ENCODE measurements at regions not wholly inside any gene's neighbourhood (a gene's known extent, or its start where the extent isn't known, plus 50 kb on each side); places are given as distances from the start of the nearest gene placed in this dataset.

DNA sequence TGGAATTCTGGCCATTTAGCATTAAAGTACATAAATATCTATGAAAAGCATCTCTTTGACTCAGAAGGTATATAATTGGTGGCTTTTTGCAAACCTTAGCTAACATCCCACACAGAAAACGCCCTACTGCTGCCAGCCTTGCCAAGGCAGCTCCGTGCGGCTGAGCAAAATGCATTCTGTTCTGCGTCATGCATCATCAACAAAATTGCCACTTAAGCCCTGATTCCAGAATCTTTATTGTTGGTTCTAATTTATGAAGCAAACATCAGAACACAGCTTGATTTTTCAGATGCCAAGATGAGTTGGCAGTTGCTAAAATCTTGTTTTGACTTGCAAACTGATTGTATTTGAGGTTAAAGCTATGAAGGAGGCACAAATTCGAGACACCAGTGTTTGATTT lies 314.9 kb upstream of the DEPDC1 start:
- no peak for TF ChIP-seq CTCF (IDR thresholded peaks at IDR 0.05 in 8 of 11, conservative IDR thresholded peaks at IDR 0.05 in 3 of 11)
- TF ChIP-seq POLR2AphosphoS5 (IDR thresholded peaks at IDR 0.05), result no peak
- no peak for TF ChIP-seq POLR2A (IDR thresholded peaks at IDR 0.05)
